ENCODE measurements at regions not wholly inside any gene's neighbourhood (a gene's known extent, or its start where the extent isn't known, plus 50 kb on each side); places are given as distances from the start of the nearest gene placed in this dataset.

DNA sequence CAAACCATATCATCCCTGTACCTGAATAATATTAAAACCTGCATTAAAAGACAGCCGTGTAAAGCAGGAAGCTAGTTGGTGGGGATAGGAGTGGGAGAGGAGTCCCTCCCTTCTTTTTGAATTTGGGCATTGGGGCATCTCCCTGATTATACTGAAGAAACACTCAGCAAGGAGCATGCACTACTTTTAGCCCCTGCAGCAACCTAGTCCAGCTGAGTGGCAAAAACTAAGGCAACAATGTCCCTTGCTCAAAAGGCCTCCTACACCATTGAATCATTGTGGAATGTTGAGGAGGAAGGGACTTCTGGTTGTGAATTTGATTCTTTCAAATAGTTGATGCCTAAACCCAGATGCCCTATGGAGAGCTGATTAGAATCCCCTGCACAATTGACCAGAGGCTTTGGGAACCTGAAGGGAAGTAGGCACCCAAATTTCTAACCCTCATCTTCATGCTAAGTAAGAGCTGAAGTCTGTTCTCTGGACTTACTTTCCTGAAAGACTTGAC, 111.7 kb downstream of the DDX1 start:
- no peak for ATAC-seq (ENCODE audit: low read depth)
- intact Hi-C loops (cut with micrococcal nuclease) = no loop called here
- no peak overlapping the region for H3K4me3 Mint-ChIP-seq
- ChIA-PET CTCF (no interaction called here), POLR2A (no interaction called here)
- TF ChIP-seq CTCF (IDR thresholded peaks at IDR 0.05) = no peak
- no peaks in the 10 kb centered on the region for H3K36me3 Mint-ChIP-seq (ENCODE audit: low read depth)
- no peak overlapping the region for H3K27ac Mint-ChIP-seq
- H3K9me3 Mint-ChIP-seq = no peaks in the 10 kb centered on the region
- no peaks in the 10 kb centered on the region for H3K4me1 Mint-ChIP-seq
- no peak for DNase-seq
- H3K27me3 Mint-ChIP-seq = peaks cover 7% of the 10 kb centered on the region

- Mint-ChIP-seq H3K4me1 (no peaks in the 10 kb centered on the region), H3K9me3 (no peaks in the 10 kb centered on the region), H3K36me3 (ENCODE audit: low read depth) (no peaks in the 10 kb centered on the region), H3K27me3 (peaks cover 7% of the 10 kb centered on the region), H3K27ac (no peak overlapping the region), H3K4me3 (no peak overlapping the region)
- DNase-seq (no peak), ATAC-seq (ENCODE audit: low read depth) (no peak)
- ChIA-PET CTCF (no interaction called here), POLR2A (no interaction called here)
- intact Hi-C loops (cut with micrococcal nuclease) = no loop called here
- no peak for TF ChIP-seq CTCF (IDR thresholded peaks at IDR 0.05)
These were observed 112.6 kb downstream of the DDX1 start for GRCh38 chr2:15704086-15704787.

DNA sequence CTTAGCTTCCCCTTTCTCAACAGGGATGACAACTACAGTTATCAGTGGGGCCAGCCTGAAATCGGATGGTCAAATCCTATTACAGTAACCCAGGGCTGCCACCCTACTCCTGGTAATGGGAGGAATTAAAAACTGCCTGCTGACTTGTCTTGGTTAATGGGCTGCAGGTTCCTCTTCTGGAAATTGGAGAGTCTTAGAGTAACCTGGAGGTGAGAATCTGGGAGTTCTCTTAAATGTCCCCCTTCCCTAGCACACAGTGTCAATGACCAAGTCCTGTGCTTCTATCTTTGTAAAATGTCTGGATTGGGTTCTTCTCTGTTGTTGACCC, 113.1 kb downstream of the DDX1 start:
- H3K9me3 Mint-ChIP-seq = no peaks in the 10 kb centered on the region
- no peak for TF ChIP-seq CTCF (IDR thresholded peaks at IDR 0.05)
- H3K27ac Mint-ChIP-seq = no peak overlapping the region
- intact Hi-C loops (cut with micrococcal nuclease) = no loop called here
- no peak overlapping the region for H3K4me3 Mint-ChIP-seq
- H3K4me1 Mint-ChIP-seq = no peaks in the 10 kb centered on the region
- peaks cover 6% of the 10 kb centered on the region for H3K27me3 Mint-ChIP-seq
- ChIA-PET POLR2A (no interaction called here), CTCF (no interaction called here)
- ATAC-seq (ENCODE audit: low read depth) (no peak), DNase-seq (no peak)
- H3K36me3 Mint-ChIP-seq (ENCODE audit: low read depth) = no peaks in the 10 kb centered on the region

GRCh38 chr2:15705310-15705709, 113.6 kb downstream of the DDX1 start:
- ChIA-PET POLR2A (no interaction called here), CTCF (no interaction called here)
- no peaks in the 10 kb centered on the region for H3K4me1 Mint-ChIP-seq
- TF ChIP-seq CTCF (IDR thresholded peaks at IDR 0.05) = no peak
- DNase-seq (no peak), ATAC-seq (ENCODE audit: low read depth) (no peak)
- H3K9me3 Mint-ChIP-seq = no peaks in the 10 kb centered on the region
- H3K4me3 Mint-ChIP-seq = no peak overlapping the region
- H3K27ac Mint-ChIP-seq = no peak overlapping the region
- H3K27me3 Mint-ChIP-seq = peaks cover 6% of the 10 kb centered on the region
- intact Hi-C loops (cut with micrococcal nuclease) = no loop called here
- H3K36me3 Mint-ChIP-seq (ENCODE audit: low read depth) = no peaks in the 10 kb centered on the region

DNA sequence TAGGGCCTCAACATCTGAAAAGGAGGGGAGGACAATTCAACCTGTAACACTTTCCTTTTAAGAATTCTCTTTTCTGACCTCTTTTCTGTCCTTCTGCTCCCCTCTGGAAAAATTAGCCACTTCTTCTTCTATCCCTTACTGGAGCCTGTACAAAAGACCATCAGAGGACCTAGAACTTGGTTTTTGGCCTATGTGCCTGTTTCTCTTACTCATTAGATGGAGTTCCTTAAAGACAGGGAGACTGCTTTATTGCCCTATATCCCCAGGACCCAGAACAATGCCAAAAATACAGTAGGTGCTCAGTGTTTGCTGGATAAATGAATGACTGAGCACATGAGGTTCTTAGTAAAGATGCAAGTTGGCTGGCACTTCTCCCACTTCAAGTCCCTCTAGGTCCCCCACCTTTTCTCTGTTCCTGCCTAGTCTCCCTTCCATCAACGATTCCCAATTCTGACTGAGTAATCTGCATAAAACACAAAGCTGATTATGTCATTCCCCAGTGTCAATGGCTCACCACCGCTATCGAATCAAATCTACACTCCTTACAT, 114.2 kb downstream of the DDX1 start:
- no peaks in the 10 kb centered on the region for H3K36me3 Mint-ChIP-seq (ENCODE audit: low read depth)
- DNase-seq (no peak), ATAC-seq (ENCODE audit: low read depth) (no peak)
- intact Hi-C loops (cut with micrococcal nuclease) = no loop called here
- H3K4me3 Mint-ChIP-seq = no peak overlapping the region
- ChIA-PET POLR2A (no interaction called here), CTCF (no interaction called here)
- TF ChIP-seq CTCF (IDR thresholded peaks at IDR 0.05) = no peak
- H3K27me3 Mint-ChIP-seq = peaks cover 6% of the 10 kb centered on the region
- H3K27ac Mint-ChIP-seq = no peak overlapping the region
- no peaks in the 10 kb centered on the region for H3K9me3 Mint-ChIP-seq
- H3K4me1 Mint-ChIP-seq = no peaks in the 10 kb centered on the region

All from activated B cell treated with CpG ODN at 0.5 μM for 24 hours (primary cell).